CD4-positive, alpha-beta T cell treated with Interferon gamma for 1 hour (primary cell): ENCODE measurements at regions not wholly inside any gene's neighbourhood (a gene's known extent, or its start where the extent isn't known, plus 50 kb on each side); places are given as distances from the start of the nearest gene placed in this dataset.
"Not testable (repeated sequence)": the region's sequence is repeated elsewhere in the genome, so short reads cannot be mapped to it uniquely, and the experiment has no call there.

Experiments
- DNase-seq: peaks from one replicate; pipeline ENCODE4 v3.0.0-alpha.2; 2020

- no peak for DNase-seq
These were observed 288.6 kb downstream of the NEBL start for GRCh38 chr10:20608503-20608902.

DNA sequence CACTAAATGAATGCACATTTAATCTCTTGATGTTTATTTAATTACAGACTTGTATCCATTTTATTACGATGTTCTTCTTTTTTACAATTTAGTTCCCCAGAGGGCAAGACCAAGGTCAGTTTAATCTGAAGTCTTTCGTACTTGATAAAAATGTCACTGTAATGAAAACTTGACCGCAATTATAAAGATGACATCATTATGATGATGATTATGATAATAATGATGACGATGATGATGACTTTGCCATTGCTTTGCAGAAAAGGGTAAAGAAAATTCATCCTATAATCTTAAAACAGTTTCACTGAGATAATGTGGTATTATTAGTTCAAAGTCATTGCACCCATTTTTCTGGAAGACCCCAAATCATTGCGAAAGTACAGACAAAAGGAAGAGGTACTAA lies 290.1 kb downstream of the NEBL start:
- no peak for DNase-seq

DNA sequence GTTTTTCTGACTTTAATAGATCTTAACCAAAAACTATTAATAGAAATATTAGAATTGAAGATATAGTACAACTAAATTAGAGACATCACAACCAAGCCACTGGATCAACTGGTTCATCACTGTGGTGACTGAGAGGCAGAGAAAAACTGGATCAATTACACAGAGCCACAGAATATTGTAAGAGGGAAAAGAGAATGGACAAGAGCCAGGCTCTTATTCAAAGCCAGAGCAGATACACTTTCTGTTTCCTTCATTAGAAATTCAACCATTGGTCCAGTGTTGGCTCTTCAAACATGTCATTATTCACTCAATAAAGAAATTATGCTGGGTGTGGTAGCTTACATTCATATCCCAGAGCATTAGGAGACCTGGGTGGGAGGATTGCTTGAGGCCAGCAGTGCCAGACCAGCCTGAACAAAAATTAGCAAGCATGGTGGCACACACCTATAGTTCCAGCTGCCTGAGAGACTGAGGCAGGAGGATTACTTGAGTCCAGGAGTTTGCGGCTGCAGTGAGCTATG lies 295.1 kb downstream of the NEBL start:
- no peak for DNase-seq

GRCh38 chr10:20598590-20598989 lies 298.5 kb downstream of the NEBL start:
- no peak for DNase-seq

GRCh38 chr10:20596911-20597310 lies 300.2 kb downstream of the NEBL start:
- DNase-seq = no peak

GRCh38 chr10:20596065-20596755 lies 300.9 kb downstream of the NEBL start:
- no peak for DNase-seq

DNA sequence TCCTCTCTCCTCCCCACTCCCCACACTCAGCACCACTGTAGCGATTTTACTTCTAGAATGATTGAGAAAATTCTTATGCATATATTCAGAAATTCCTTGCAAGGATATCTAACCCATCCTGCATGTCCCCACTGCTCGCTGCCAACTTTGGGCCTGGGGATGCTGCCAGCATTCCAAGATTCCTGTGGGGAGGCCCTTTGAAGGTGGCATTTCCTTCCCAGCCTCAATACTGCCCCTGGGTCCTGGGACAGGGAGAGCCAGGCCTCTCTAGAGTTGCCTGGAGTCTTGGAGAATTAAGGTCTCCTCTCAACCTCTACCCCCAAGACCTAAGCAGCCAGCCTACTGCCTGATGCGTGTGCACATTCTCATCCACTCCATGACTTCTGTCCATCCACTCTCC lies 303.5 kb downstream of the NEBL start:
- no peak for DNase-seq

DNA sequence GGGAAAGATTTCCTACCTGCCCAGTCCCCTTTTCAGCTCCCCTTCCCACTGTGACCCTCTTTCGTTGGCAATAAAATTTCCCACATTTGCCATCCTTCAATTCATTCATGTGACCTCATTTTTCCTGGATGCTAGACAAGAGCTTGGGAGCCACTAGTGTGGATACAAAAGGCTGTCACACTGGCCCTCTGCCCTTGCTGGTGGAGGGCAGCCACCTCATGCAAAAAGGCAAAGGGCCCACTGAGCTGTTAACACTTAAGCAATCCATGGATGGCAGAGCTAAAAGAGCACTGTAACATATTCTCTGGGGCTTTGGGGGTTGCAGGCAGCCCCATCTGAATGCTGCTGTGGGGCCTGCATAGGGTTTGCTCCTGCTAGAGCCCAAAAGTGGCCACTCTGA lies 315.1 kb downstream of the NEBL start:
- no peak for DNase-seq

GRCh38 chr10:20573924-20574323 lies 323.2 kb downstream of the NEBL start:
- no peak for DNase-seq

DNA sequence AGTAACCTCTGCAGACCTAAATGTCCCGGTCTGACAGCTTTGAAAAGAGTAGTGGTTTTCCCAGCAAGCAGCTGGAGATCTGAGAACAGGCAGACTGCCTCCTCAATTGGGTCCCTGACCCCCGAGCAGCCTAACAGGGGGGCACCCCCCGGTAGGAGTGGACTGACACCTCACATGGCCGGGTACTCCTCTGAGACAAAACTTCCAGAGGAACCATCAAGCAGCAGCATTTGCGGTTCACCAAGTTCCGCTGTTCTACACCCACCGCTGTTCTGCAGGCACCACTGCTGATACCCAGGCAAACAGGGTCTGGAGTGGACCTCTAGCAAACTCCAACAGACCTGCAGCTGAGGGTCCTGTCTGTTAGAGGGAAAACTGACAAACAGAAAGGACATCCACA lies 341.1 kb downstream of the NEBL start:
- DNase-seq = not testable (repeated sequence)

- DNase-seq = no peak
These were observed 344.7 kb downstream of the NEBL start for GRCh38 chr10:20552382-20552781.

- no peak for DNase-seq
These were observed 345.4 kb downstream of the NEBL start for GRCh38 chr10:20551761-20552160.

- DNase-seq = no peak
These were observed 360.9 kb downstream of the NEBL start for GRCh38 chr10:20535897-20536881.

DNA sequence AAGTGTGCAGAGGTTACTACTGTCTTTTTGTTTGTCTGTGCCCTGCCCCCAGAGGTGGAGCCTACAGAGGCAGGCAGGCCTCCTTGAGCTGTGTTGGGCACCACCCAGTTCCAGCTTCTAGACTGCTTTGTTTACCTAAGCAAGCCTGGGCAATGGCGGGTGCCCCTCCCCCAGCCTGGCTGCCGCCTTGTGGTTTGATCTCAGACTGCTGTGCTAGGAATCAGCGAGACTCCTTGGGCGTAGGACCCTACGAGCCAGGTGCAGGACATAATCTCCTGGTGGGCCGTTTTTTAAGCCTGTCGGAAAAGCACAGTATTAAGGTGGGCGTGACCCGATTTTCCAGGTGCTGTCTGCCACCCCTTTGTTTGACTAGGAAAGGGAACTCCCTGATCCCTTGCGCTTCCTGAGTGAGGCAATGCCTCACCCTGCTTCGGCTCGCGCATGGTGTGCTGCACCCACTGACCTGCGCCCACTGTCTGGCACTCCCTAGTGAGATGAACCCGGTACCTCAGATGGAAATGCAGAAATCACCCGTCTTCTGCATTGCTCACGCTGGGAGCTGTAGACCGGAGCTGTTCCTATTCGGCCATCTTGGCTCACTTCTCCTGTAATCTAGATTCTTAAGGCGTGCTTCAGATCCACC lies 365.7 kb downstream of the NEBL start:
- not testable (repeated sequence) for DNase-seq

DNA sequence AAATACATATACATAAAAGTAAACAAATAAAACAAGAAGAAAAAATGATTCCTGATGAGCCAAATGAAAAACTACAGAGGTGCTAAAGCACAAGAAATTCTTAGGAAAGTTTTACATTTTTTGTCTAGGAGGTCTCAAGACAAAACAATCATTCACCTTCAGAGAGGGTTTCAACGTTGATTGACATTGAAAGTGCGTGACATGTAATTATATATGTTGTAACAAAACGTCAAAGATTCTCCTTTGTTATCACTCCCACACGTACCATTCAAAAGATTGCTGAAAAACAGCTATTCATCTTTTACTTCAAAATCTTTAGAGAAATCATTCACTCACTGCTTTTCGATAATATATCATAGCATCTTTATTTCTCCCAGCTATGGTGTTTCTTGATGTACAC lies 375.9 kb downstream of the NEBL start:
- no peak for DNase-seq

DNA sequence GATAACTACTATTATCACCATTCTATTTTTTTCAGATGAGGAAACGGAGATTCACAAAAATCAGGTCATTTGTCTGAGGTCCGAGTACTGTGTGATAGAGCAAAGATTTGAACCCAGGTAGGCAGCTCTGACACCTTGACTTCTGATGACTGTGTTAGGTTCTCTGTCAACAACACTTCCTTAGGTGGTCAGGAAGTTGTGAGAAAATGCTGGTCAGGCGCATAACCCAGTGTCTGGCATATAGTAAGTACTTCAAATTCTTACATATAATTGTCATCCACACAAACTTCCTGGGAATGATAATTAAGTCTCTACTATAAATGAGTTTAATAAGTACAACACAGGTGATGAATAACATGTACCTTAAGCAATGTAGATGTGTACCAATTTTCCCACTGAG lies 381.5 kb downstream of the NEBL start:
- no peak for DNase-seq

DNA sequence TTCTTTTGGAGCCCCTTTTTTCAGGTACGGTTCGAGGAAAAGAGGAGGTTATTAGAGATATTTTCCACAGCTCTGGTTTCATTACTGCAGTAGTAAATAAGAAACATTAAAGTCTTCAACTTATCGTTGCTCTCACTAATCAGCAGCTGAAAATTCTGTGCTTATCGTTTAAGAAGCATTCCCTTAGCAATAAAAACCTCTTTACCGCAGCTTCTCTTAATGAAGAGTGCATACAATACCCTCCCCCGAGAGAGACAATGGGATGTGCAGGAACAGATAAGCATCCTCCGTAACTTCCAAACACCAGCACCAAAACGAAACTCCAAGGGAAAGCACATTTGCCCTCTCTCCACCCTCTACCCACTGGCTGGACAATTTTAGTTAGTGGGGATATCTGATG lies 384.5 kb downstream of the NEBL start:
- no peak for DNase-seq

GRCh38 chr10:20508921-20509320 lies 388.2 kb downstream of the NEBL start:
- DNase-seq = no peak

DNA sequence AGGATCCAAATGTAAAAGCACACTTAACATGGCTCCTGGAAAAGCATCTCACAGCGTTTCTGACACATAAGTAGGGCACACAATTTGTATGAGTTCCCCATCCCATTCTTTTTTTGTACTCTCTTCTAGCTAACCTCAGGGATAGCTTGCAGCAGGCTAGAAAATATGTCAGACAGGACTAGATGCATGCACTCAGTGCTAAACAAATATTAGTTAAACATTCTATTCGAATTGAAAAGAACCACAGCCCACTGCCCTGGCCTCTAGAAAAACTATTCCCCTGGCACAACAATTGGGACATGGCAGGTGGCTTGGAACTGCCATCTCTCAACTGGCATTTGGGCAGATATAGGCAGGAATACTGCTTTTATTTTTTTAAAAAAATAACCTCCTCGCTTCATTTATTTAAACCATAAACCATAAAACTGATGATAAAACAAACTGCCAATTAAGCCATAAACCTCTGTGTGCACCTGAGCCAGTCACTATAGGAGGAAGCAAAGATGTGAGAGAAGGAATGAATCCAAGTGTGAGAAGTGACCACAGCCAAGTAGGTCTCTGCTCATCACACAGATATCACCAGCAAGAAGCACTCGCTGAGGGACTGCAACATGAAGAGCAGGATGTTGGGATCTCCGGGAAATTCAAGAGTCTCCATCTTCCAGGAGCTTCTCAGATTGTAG lies 394.1 kb downstream of the NEBL start:
- no peak for DNase-seq

- no peak for DNase-seq
These were observed 402.6 kb downstream of the NEBL start for GRCh38 chr10:20494474-20494873.

- DNase-seq = no peak
These were observed 404.7 kb downstream of the NEBL start for GRCh38 chr10:20492447-20492846.

DNA sequence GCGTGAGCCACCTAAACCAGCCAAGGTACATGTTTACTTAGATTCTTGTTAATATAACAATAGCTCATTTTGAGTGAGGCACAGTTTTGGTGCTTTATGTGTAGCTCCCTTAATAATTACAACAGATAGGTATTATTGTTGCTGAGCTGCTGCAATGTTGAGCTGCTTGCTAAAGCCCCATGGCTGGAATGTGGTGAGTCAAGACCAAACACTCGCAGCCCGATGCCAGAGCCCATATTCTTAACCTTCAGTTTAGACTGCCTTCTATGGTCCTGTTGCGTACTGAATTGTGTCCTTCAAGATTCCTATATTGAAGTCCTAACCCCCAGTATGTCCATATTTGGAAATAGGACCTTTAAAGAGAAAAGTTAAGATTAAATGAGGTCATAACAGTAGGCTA lies 407.1 kb downstream of the NEBL start:
- DNase-seq = no peak

- no peak for DNase-seq
These were observed 410.3 kb downstream of the NEBL start for GRCh38 chr10:20486791-20487190.
